ENCODE measurements at regions not wholly inside any gene's neighbourhood (a gene's known extent, or its start where the extent isn't known, plus 50 kb on each side); places are given as distances from the start of the nearest gene placed in this dataset.

GRCh38 chr14:66224492-66225178 lies 261.5 kb upstream of the CCDC196 start:
- Mint-ChIP-seq H3K4me3 (ENCODE audit: unreplicated experiment) (no peak overlapping the region), H3K27ac (ENCODE audit: unreplicated experiment) (no peak overlapping the region), H3K36me3 (ENCODE audit: unreplicated experiment) (no peaks in the 10 kb centered on the region), H3K27me3 (ENCODE audit: unreplicated experiment) (peaks cover 5% of the 10 kb centered on the region), H3K4me1 (ENCODE audit: low read depth, unreplicated experiment) (no peaks in the 10 kb centered on the region), H3K9me3 (ENCODE audit: unreplicated experiment) (peaks cover 2% of the 10 kb centered on the region)
- TF ChIP-seq, protein P1, sequence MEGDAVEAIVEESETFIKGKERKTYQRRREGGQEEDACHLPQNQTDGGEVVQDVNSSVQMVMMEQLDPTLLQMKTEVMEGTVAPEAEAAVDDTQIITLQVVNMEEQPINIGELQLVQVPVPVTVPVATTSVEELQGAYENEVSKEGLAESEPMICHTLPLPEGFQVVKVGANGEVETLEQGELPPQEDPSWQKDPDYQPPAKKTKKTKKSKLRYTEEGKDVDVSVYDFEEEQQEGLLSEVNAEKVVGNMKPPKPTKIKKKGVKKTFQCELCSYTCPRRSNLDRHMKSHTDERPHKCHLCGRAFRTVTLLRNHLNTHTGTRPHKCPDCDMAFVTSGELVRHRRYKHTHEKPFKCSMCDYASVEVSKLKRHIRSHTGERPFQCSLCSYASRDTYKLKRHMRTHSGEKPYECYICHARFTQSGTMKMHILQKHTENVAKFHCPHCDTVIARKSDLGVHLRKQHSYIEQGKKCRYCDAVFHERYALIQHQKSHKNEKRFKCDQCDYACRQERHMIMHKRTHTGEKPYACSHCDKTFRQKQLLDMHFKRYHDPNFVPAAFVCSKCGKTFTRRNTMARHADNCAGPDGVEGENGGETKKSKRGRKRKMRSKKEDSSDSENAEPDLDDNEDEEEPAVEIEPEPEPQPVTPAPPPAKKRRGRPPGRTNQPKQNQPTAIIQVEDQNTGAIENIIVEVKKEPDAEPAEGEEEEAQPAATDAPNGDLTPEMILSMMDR (IDR thresholded peaks at IDR 0.05; ENCODE audit: partially characterized antibody, unreplicated experiment) = no peak
- no peak for DNase-seq

GRCh38 chr14:66225337-66225736 lies 260.8 kb upstream of the CCDC196 start:
- H3K4me3 Mint-ChIP-seq (ENCODE audit: unreplicated experiment) = no peak overlapping the region
- H3K27ac Mint-ChIP-seq (ENCODE audit: unreplicated experiment) = no peak overlapping the region
- DNase-seq = no peak
- peaks cover 5% of the 10 kb centered on the region for H3K27me3 Mint-ChIP-seq (ENCODE audit: unreplicated experiment)
- H3K36me3 Mint-ChIP-seq (ENCODE audit: unreplicated experiment) = no peaks in the 10 kb centered on the region
- TF ChIP-seq, protein P1 (IDR thresholded peaks at IDR 0.05; ENCODE audit: partially characterized antibody, unreplicated experiment) = no peak
- peaks cover 2% of the 10 kb centered on the region for H3K9me3 Mint-ChIP-seq (ENCODE audit: unreplicated experiment)
- H3K4me1 Mint-ChIP-seq (ENCODE audit: low read depth, unreplicated experiment) = no peaks in the 10 kb centered on the region

- Mint-ChIP-seq H3K9me3 (ENCODE audit: unreplicated experiment) (peaks cover 6% of the 10 kb centered on the region), H3K4me1 (ENCODE audit: low read depth, unreplicated experiment) (peaks cover 19% of the 10 kb centered on the region), H3K4me3 (ENCODE audit: unreplicated experiment) (no peak overlapping the region), H3K36me3 (ENCODE audit: unreplicated experiment) (no peaks in the 10 kb centered on the region), H3K27me3 (ENCODE audit: unreplicated experiment) (peaks cover 3% of the 10 kb centered on the region), H3K27ac (ENCODE audit: unreplicated experiment) (no peak overlapping the region)
- DNase-seq = no peak
- TF ChIP-seq, protein P1 (IDR thresholded peaks at IDR 0.05; ENCODE audit: partially characterized antibody, unreplicated experiment) = no peak
Measured at GRCh38 chr14:66228267-66228970, 257.8 kb upstream of the CCDC196 start.

- Mint-ChIP-seq H3K36me3 (ENCODE audit: unreplicated experiment) (no peaks in the 10 kb centered on the region), H3K27me3 (ENCODE audit: unreplicated experiment) (peaks cover 3% of the 10 kb centered on the region), H3K9me3 (ENCODE audit: unreplicated experiment) (peaks cover 6% of the 10 kb centered on the region), H3K4me3 (ENCODE audit: unreplicated experiment) (peak overlapping the region; percentile 14), H3K4me1 (ENCODE audit: low read depth, unreplicated experiment) (peaks cover 22% of the 10 kb centered on the region), H3K27ac (ENCODE audit: unreplicated experiment) (no peak overlapping the region)
- TF ChIP-seq, protein P1 (IDR thresholded peaks at IDR 0.05; ENCODE audit: partially characterized antibody, unreplicated experiment) = no peak
- peak; percentile 34 for DNase-seq
Measured at GRCh38 chr14:66231820-66232219, 254.4 kb upstream of the CCDC196 start.

GRCh38 chr14:66233591-66233990 lies 252.6 kb upstream of the CCDC196 start:
- H3K4me1 Mint-ChIP-seq (ENCODE audit: low read depth, unreplicated experiment) = peaks cover 22% of the 10 kb centered on the region
- H3K27me3 Mint-ChIP-seq (ENCODE audit: unreplicated experiment) = no peaks in the 10 kb centered on the region
- DNase-seq = no peak
- TF ChIP-seq, protein P1 (IDR thresholded peaks at IDR 0.05; ENCODE audit: partially characterized antibody, unreplicated experiment) = no peak
- no peaks in the 10 kb centered on the region for H3K36me3 Mint-ChIP-seq (ENCODE audit: unreplicated experiment)
- peaks cover 4% of the 10 kb centered on the region for H3K9me3 Mint-ChIP-seq (ENCODE audit: unreplicated experiment)
- H3K27ac Mint-ChIP-seq (ENCODE audit: unreplicated experiment) = no peak overlapping the region
- no peak overlapping the region for H3K4me3 Mint-ChIP-seq (ENCODE audit: unreplicated experiment)
